Upper lobe of left lung (tissue), 4 donors: ENCODE measurements at regions not wholly inside any gene's neighbourhood (a gene's known extent, or its start where the extent isn't known, plus 50 kb on each side); places are given as distances from the start of the nearest gene placed in this dataset.

Source experiments
- EP300 ChIP-seq, 4 donors: sonication (generic); formaldehyde crosslinking; IDR thresholded peaks; one replicate each; pipeline ENCODE4 v1.5.1; 2017; ENCODE audit warnings: antibody characterized with exemption in 4 of 4, control low read depth in 2 of 4
- POLR2A ChIP-seq, 4 donors: fragments of 450-650 bp; IDR thresholded peaks; one replicate each; pipeline ENCODE4 v1.5.1; 2016 to 2017; ENCODE audit warnings: antibody characterized with exemption in 4 of 4, mild to moderate bottlenecking in 2 of 4
- POLR2AphosphoS5 ChIP-seq, 2 donors: sonication (generic); formaldehyde crosslinking; IDR thresholded peaks; one replicate each; pipeline ENCODE4 v1.5.1; 2017; ENCODE audit warnings: antibody characterized with exemption in 2 of 2
- TF ChIP-seq, protein P1 (sequence below), 6 experiments: fragments of 450-650 bp in 4 of 6; fragments of 200-600 bp in 2 of 6; sonication (generic) in 2 of 6; IDR thresholded peaks; one replicate each; pipeline ENCODE4 v1.5.1; 2016 to 2019; ENCODE audit warnings: antibody characterized with exemption in 6 of 6

DNA sequence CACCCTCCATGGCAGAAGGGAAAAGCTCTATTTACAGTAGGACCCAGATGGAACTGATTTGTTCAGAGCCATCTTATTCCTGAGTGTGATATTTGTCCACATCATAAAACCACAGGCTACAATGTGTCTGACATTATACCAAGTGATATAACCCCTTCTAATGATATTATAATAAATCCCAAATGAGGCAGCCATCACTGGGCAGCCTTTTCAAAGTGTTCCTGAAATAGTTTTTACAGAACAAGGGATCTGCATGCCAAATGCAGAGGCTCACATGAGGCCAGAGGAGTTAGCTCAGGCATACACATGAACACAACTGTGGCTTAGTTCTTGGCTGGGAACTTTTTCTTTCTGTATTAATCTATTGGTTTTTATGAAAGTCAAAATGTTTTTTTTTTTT is 207.7 kb downstream of the MAFB start:
- TF ChIP-seq POLR2A (IDR thresholded peaks at IDR 0.05) (no peak), POLR2AphosphoS5 (IDR thresholded peaks at IDR 0.05) (no peak), EP300 (IDR thresholded peaks at IDR 0.05) (no peak)
- TF ChIP-seq, protein P1, sequence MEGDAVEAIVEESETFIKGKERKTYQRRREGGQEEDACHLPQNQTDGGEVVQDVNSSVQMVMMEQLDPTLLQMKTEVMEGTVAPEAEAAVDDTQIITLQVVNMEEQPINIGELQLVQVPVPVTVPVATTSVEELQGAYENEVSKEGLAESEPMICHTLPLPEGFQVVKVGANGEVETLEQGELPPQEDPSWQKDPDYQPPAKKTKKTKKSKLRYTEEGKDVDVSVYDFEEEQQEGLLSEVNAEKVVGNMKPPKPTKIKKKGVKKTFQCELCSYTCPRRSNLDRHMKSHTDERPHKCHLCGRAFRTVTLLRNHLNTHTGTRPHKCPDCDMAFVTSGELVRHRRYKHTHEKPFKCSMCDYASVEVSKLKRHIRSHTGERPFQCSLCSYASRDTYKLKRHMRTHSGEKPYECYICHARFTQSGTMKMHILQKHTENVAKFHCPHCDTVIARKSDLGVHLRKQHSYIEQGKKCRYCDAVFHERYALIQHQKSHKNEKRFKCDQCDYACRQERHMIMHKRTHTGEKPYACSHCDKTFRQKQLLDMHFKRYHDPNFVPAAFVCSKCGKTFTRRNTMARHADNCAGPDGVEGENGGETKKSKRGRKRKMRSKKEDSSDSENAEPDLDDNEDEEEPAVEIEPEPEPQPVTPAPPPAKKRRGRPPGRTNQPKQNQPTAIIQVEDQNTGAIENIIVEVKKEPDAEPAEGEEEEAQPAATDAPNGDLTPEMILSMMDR (IDR thresholded peaks at IDR 0.05): no peak
